C4-2B (cell line): ENCODE measurements at regions not wholly inside any gene's neighbourhood (a gene's known extent, or its start where the extent isn't known, plus 50 kb on each side); places are given as distances from the start of the nearest gene placed in this dataset.
"Not testable (repeated sequence)": the region's sequence is repeated elsewhere in the genome, so short reads cannot be mapped to it uniquely, and the experiment has no call there.

Experiments used
- H3K27ac ChIP-seq: fragments of 450-650 bp; 2 replicates; pipeline ENCODE4 v1.5.1; 2017
- ZFX ChIP-seq: fragments of 450-650 bp; IDR thresholded peaks from 2 replicates; pipeline ENCODE4 v1.6.1; 2017
- TF ChIP-seq, protein P1 (sequence below): fragments of 450-650 bp; conservative IDR thresholded peaks from 2 replicates; pipeline ENCODE4 v1.5.1; 2017; ENCODE audit warnings: mild to moderate bottlenecking

DNA sequence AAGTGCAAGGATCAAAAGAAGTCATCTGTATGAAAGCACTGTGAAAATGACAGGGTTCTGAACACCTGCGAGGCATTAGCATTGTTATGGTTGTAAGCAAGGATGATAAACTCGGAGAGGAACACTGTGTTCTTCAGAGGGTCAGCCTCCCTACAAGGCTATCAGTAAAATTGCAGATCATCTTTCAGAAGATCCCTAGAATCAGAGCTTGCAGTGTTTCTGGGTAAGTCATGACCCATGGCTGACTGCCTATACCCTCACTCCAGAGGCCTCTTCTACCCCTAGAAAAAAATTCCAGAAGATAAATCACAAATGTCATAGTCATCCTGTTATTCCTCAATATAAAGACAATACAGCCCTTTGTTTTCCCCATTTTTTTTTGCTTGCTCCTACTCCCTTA is 292.6 kb downstream of the DMAC1 start:
- H3K27ac ChIP-seq: no peak overlapping the region
- no peak for TF ChIP-seq ZFX
- TF ChIP-seq, protein P1, sequence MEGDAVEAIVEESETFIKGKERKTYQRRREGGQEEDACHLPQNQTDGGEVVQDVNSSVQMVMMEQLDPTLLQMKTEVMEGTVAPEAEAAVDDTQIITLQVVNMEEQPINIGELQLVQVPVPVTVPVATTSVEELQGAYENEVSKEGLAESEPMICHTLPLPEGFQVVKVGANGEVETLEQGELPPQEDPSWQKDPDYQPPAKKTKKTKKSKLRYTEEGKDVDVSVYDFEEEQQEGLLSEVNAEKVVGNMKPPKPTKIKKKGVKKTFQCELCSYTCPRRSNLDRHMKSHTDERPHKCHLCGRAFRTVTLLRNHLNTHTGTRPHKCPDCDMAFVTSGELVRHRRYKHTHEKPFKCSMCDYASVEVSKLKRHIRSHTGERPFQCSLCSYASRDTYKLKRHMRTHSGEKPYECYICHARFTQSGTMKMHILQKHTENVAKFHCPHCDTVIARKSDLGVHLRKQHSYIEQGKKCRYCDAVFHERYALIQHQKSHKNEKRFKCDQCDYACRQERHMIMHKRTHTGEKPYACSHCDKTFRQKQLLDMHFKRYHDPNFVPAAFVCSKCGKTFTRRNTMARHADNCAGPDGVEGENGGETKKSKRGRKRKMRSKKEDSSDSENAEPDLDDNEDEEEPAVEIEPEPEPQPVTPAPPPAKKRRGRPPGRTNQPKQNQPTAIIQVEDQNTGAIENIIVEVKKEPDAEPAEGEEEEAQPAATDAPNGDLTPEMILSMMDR: no peak

DNA sequence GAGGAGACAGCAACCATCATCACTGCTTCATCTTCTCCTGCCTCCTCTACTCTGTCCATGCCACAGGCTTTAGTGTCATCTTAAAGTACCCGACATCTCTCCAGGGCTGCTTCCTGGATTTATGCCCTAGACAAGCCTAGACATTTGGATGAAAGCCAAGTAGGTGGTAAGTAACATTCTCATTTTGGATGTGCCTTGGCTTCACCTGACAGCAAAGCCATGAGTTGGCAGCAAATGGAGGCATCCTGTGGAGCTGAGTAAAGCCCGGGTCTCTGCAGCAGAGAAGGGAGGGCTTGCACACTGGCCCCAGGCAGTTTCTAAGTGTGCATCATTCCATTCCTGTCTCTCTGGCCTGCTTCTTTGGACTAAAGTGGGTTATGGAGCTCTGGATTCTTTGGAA is 299.1 kb downstream of the DMAC1 start:
- no peak for TF ChIP-seq ZFX
- TF ChIP-seq, protein P1: no peak
- H3K27ac ChIP-seq: no peak overlapping the region

DNA sequence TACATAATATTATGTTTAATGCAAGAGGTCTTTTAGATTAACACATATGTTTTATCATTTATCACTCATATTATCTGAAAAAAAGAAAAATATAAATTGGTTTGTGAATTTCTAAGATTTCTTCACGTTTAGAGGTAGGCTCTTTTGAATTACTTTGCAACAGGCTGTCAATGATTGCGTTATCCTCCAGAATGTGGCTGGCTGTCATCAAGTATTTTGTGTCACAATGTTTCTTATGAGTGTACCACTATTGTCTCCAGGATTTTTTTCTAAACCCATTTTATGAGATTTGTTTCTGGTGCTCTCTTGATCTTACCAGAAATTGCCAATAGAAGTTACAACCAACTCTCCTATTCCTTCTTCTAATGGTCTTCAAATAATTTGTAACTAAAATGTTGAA is 307.9 kb downstream of the DMAC1 start:
- TF ChIP-seq ZFX: no peak
- TF ChIP-seq, protein P1: no peak
- H3K27ac ChIP-seq: no peak overlapping the region

DNA sequence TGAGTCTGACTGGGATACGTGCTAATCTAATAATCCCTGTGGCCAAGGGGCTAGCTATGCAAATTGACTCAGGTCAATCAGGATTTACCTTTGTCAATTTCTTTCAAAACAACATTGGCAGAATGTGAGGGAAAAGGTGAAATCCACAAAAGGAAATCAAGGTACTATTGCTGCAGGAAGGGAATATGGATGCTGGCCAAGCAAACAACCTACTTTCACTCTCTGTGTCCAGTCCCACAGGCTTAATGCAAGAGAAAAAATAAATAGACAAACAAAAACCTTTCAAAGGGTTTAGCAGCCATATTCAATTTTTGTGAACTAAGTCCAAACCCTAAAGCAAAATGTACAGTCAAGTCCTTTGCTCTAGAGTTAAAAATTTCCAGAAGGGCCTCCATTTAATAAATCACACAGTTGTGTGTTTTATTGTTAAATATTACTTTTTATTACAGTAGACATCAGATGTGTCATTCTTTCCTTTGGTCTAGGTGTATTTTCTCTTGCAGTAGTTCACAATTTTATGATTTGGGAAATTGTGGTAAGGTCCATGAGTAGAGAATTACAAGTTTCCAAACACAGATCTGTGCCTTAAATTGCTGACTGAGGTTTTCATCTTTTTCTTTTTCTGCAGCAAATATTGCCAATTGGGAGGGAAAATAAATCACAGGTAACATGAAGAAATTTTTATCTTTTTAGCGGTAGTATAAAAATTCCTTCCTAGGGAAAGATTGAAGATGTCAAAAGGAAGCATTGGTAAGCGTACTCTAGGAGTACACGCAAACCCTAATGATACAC is 309.1 kb downstream of the DMAC1 start:
- TF ChIP-seq, protein P1: no peak
- no peak for TF ChIP-seq ZFX

DNA sequence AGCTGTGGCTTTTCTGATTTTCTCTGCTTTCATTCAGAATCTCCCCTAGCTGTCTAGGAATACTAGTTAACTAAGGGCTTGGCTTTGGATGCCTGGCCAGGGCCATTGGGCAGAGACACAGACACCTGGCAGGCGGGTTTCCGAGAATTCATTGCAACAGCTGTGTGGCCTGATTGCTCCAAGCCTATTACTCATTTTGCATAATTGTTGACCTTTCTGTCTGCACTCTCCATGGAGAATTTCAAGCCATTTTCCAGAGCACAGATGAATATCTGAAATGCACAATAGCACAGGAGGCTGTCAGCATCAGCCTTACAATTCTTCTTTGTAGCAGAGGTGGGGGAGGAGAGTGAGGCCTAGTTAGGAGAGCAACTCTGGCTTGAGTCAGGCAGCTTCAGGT is 310.5 kb downstream of the DMAC1 start:
- H3K27ac ChIP-seq: no peak overlapping the region
- TF ChIP-seq ZFX: no peak
- TF ChIP-seq, protein P1: no peak

More for the DNA sequence above, 309.1 kb downstream of the DMAC1 start:
- H3K27ac ChIP-seq: no peak overlapping the region

DNA sequence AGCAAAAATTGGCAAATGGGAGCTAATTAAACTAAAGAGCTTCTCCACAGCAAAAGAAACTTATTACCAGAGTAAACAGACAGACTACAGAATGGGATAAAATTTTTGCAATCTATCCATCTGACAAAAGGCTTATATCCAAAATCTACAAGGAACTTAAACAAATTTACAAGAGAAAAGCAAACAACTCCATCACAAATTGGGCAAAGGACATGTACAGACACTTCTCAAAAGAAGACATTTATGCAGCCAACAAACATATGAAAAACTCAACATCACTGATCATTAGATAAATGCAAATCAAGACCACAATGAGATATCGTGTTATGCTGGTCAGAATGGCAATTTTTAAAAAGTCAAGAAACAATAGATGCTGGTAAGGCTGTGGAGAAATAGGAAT is 315.6 kb downstream of the DMAC1 start:
- H3K27ac ChIP-seq: not testable (repeated sequence)

DNA sequence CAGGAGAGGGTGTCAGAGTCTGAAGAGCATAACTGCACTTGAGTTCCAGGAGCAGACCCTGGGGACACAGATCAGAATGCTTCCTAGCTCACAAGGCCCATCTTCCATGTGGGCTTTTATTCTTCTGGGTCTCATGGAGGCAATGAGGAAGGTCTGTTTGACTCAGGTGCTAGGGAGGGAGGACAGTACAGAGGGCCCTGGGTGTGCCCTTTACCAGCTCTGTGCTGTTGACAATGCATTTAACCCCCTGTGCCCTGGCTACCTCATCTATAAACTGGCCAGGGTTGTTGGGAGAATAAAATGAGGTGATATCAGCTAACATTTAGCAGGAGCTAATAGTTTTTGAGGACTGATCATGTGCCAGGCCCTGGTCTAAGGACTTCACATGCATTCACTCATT is 318.0 kb downstream of the DMAC1 start:
- no peak for TF ChIP-seq ZFX
- TF ChIP-seq, protein P1: no peak
- no peak overlapping the region for H3K27ac ChIP-seq

DNA sequence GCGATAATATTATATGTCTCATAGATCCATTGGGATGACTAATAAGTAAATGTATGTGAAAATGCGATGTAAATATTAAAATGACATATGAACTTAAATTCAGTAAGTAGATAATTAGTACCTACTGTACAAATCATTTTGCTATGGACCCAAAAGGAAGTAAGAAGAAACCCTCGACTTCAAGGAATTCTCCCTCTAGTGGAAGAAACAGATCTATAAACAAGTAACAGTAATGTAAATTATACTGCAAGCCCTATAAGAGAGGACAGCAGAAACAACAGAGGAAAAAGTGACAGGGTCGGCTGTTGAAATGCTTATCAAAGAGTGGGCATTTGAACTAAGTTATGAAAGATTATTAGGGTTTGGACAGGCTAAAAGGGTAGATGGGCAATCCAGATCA is 320.3 kb downstream of the DMAC1 start:
- TF ChIP-seq ZFX: no peak
- TF ChIP-seq, protein P1: peak; percentile 31
- no peak overlapping the region for H3K27ac ChIP-seq
